Hepatocyte (in vitro differentiated cells): ENCODE measurements at regions not wholly inside any gene's neighbourhood (a gene's known extent, or its start where the extent isn't known, plus 50 kb on each side); places are given as distances from the start of the nearest gene placed in this dataset.

Experiments used
- DNase-seq: peaks from one replicate; pipeline ENCODE4 v3.0.0-alpha.2; 2016; ENCODE audit warnings: low spot score
- H2AFZ ChIP-seq: fragments of 200-600 bp; sonication (generic); 2 replicates; pipeline ENCODE4 v1.6.0; 2016; ENCODE audit warnings: antibody characterized with exemption, mild to moderate bottlenecking
- H3K27ac ChIP-seq: fragments of 200-600 bp; sonication (generic); 2 replicates; pipeline ENCODE4 v1.5.1; 2016; ENCODE audit warnings: mild to moderate bottlenecking
- H3K27me3 ChIP-seq: fragments of 200-600 bp; sonication (generic); 2 replicates; pipeline ENCODE4 v1.6.1; 2016
- H3K36me3 ChIP-seq: fragments of 200-600 bp; sonication (generic); replicated peaks from 2 replicates; pipeline ENCODE4 v1.5.1; 2016; ENCODE audit warnings: low read depth; ENCODE audit not compliant: insufficient read depth
- H3K4me1 ChIP-seq: fragments of 200-600 bp; sonication (generic); 2 replicates; pipeline ENCODE4 v1.5.1; 2016; ENCODE audit warnings: mild to moderate bottlenecking, moderate library complexity; ENCODE audit not compliant: insufficient read depth
- H3K4me2 ChIP-seq: fragments of 200-600 bp; sonication (generic); 2 replicates; pipeline ENCODE4 v1.6.0; 2016
- H3K4me3 ChIP-seq: fragments of 200-600 bp; sonication (generic); 2 replicates; pipeline ENCODE4 v1.5.1; 2016; ENCODE audit warnings: mild to moderate bottlenecking
- H3K79me2 ChIP-seq: fragments of 200-600 bp; sonication (generic); 2 replicates; pipeline ENCODE4 v1.6.0; 2017; ENCODE audit warnings: mild to moderate bottlenecking
- H3K9me2 ChIP-seq: fragments of 200-600 bp; sonication (generic); replicated peaks from 2 replicates; pipeline ENCODE4 v1.6.0; 2017; ENCODE audit warnings: mild to moderate bottlenecking; ENCODE audit not compliant: insufficient read depth
- H3K9me3 ChIP-seq: fragments of 200-600 bp; sonication (generic); 2 replicates; pipeline ENCODE4 v1.5.1; 2016; ENCODE audit warnings: low read depth, mild to moderate bottlenecking
- H4K20me1 ChIP-seq: fragments of 200-600 bp; sonication (generic); 2 replicates; pipeline ENCODE4 v1.6.0; 2016; ENCODE audit warnings: mild to moderate bottlenecking; ENCODE audit not compliant: insufficient read depth, poor library complexity, severe bottlenecking
- EZH2 ChIP-seq: fragments of 200-600 bp; sonication (generic); IDR thresholded peaks from 2 replicates; pipeline ENCODE4 v1.6.1; 2016; ENCODE audit warnings: antibody characterized with exemption, mild to moderate bottlenecking, borderline replicate concordance
- EZH2phosphoT487 ChIP-seq: fragments of 200-600 bp; sonication (generic); IDR thresholded peaks from one replicate; pipeline ENCODE4 v1.6.1; 2018; ENCODE audit warnings: antibody characterized with exemption, mild to moderate bottlenecking, low read depth, moderate library complexity; ENCODE audit not compliant: unreplicated experiment, severe bottlenecking
- WGBS: methylation state at CpG from one replicate; pipeline ENCODE4 v1.1.6; 2016; ENCODE audit warnings: low lambda C conversion rate; ENCODE audit errors: missing lambda C conversion rate; 5-methylcytosine and 5-hydroxymethylcytosine counted together
- TF ChIP-seq, protein P1 (sequence below): fragments of 200-600 bp; sonication (generic); IDR thresholded peaks from 2 replicates; pipeline ENCODE4 v1.5.1; 2016; ENCODE audit warnings: antibody characterized with exemption, mild to moderate bottlenecking; ENCODE audit not compliant: poor library complexity

DNA sequence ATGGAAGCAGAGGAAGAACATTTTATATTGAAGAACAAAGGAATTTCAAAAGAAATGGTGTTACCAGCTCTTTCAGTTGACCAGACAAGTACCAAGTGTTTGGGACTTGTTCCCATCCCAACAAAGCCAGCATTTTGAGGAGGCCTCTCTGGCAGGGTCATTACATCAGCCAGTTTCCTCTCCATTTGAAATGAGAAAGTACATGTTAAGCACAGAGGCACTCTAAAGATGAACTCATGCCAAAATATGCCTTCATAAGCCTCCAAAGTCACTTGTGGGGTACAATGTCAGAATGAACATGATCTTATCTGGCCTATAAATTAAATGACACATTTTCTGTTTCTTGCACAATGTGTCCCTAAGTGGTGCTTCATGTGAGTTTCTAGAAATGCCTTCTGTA is 223.9 kb downstream of the PRL start:
- no peak for DNase-seq
- H3K4me1 ChIP-seq = peaks cover 29% of the 10 kb centered on the region
- H3K4me3 ChIP-seq = no peak overlapping the region
- no peaks in the 10 kb centered on the region for H3K36me3 ChIP-seq
- H3K4me2 ChIP-seq = no peak overlapping the region
- H3K79me2 ChIP-seq = no peaks in the 10 kb centered on the region
- no peaks in the 10 kb centered on the region for H3K9me3 ChIP-seq
- no peak overlapping the region for H2AFZ ChIP-seq
- H4K20me1 ChIP-seq = no peaks in the 10 kb centered on the region
- no peaks in the 10 kb centered on the region for H3K27me3 ChIP-seq
- no peak for TF ChIP-seq EZH2phosphoT487
- TF ChIP-seq, protein P1, sequence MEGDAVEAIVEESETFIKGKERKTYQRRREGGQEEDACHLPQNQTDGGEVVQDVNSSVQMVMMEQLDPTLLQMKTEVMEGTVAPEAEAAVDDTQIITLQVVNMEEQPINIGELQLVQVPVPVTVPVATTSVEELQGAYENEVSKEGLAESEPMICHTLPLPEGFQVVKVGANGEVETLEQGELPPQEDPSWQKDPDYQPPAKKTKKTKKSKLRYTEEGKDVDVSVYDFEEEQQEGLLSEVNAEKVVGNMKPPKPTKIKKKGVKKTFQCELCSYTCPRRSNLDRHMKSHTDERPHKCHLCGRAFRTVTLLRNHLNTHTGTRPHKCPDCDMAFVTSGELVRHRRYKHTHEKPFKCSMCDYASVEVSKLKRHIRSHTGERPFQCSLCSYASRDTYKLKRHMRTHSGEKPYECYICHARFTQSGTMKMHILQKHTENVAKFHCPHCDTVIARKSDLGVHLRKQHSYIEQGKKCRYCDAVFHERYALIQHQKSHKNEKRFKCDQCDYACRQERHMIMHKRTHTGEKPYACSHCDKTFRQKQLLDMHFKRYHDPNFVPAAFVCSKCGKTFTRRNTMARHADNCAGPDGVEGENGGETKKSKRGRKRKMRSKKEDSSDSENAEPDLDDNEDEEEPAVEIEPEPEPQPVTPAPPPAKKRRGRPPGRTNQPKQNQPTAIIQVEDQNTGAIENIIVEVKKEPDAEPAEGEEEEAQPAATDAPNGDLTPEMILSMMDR = no peak
- no peak for TF ChIP-seq EZH2
- H3K9me2 ChIP-seq = no peaks in the 10 kb centered on the region
- H3K27ac ChIP-seq = peak overlapping the region; percentile 27

DNA sequence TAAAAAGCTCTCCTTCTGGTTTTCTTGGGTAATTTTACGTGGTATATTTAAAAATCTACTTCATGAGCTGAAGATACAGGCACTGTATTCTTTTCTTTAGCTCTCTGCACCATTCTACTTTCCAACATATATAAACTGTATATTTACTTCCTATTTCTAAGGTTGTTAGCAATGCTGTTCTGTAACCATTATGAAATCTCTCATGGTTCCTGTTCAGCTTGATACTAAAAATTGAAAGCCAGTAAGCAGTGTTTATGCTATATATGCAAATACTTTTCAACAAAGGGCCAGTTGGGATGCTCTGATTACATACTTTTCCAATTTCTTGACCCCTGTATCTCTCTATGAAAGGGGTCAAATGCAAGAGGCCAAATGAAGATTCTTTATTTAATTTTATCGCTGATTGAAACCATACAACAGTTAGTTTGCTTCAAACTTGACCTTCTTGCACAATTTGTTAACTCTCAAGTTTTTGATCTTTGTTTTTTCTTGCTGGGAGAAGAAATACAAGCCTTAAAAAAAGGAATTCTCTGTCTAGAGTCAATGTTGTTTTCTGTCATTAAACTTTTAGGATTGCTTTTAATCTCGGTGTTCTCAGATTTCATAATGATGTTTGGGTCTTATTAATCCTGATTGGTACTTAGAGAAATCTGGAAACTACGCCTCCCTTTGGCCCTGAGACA is 223.2 kb downstream of the PRL start:
- H4K20me1 ChIP-seq = no peaks in the 10 kb centered on the region
- no peaks in the 10 kb centered on the region for H3K79me2 ChIP-seq
- no peaks in the 10 kb centered on the region for H3K36me3 ChIP-seq
- 86% methylated on average over 4 of the region's 4 CpGs for WGBS
- H3K4me1 ChIP-seq = peaks cover 29% of the 10 kb centered on the region
- H3K4me2 ChIP-seq = no peak overlapping the region
- TF ChIP-seq EZH2phosphoT487 (no peak), EZH2 (no peak)
- TF ChIP-seq, protein P1 = no peak
- no peak for DNase-seq
- no peaks in the 10 kb centered on the region for H3K27me3 ChIP-seq
- H3K27ac ChIP-seq = peak overlapping the region; percentile 2
- H3K9me2 ChIP-seq = no peaks in the 10 kb centered on the region
- H2AFZ ChIP-seq = no peak overlapping the region
- no peak overlapping the region for H3K4me3 ChIP-seq
- no peaks in the 10 kb centered on the region for H3K9me3 ChIP-seq

DNA sequence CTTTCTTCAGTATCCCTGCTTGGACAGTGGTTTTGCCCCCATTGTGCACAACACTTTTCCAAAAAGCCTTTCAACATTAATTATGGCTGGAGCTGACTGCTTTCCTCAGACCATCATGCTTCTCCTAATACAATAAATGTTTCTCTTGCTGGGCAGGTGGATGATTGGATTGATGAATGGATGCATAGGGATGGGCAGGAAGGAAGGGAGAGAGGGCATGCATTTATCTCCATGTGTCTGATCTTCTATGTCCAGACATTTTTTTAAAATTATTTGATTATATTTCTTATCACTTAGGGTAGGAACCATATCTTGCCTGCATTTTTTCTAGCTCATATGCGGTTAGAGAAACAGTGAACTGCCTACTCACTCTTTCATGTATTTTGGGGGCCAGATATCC is 218.5 kb downstream of the PRL start:
- Histone ChIP-seq H3K4me1 (peaks cover 8% of the 10 kb centered on the region), H3K27ac (no peak overlapping the region), H3K36me3 (no peaks in the 10 kb centered on the region), H4K20me1 (no peaks in the 10 kb centered on the region), H3K27me3 (no peaks in the 10 kb centered on the region), H3K9me3 (no peaks in the 10 kb centered on the region), H2AFZ (no peak overlapping the region), H3K4me2 (no peak overlapping the region), H3K79me2 (no peaks in the 10 kb centered on the region), H3K4me3 (no peak overlapping the region), H3K9me2 (no peaks in the 10 kb centered on the region)
- 96% methylated on average over 1 of the region's 1 CpG for WGBS
- TF ChIP-seq EZH2phosphoT487 (no peak), EZH2 (no peak)
- TF ChIP-seq, protein P1 = no peak
- no peak for DNase-seq
